Inflammatory macrophage treated with lipopolysaccharide for 1 hour (primary cell): ENCODE measurements at regions not wholly inside any gene's neighbourhood (a gene's known extent, or its start where the extent isn't known, plus 50 kb on each side); places are given as distances from the start of the nearest gene placed in this dataset.
A peak's percentile ranks its signal among the peaks of the same experiment; 100 is the strongest.

Experiments
- DNase-seq, 2 donors: peaks; one replicate each; pipeline ENCODE4 v3.0.0-alpha.2; 2020 to 2022

DNA sequence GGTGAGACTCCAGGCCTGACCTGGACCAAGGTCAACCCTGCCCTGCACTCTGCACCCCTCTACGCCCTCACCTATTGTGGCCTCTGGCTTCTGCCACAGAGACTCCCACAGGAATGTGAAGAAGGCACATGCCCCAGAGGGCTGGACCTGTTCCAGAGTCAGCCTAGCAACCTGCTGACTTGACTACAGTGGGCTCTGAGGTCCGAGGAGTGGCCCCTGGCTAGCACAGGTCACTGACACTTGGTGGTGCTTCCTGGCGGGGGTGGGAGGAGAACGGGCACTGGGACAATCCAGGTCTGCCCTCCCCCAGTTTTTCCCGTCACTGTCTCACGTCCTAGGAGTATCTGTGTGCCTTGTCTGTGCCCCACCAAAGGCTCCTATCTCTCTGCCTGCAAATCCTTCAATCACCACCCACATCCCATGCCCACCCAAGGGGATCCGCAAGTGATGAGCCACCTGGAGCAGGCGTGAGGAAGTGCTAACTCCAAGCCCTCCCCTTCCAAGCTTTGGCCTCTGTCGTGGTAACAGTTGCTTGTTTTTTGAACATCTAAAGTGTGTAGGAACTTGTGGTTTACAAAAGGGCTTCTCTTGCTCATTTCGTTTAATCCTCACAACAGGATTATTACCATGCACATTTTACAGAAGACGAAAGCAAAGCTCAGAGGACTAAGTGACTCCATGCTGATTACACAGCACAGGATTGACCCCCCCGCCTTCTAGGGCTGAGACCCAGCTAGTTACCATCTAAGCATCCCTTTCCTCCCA is 86.2 kb downstream of the MCFD2 start:
- no peak for DNase-seq

DNA sequence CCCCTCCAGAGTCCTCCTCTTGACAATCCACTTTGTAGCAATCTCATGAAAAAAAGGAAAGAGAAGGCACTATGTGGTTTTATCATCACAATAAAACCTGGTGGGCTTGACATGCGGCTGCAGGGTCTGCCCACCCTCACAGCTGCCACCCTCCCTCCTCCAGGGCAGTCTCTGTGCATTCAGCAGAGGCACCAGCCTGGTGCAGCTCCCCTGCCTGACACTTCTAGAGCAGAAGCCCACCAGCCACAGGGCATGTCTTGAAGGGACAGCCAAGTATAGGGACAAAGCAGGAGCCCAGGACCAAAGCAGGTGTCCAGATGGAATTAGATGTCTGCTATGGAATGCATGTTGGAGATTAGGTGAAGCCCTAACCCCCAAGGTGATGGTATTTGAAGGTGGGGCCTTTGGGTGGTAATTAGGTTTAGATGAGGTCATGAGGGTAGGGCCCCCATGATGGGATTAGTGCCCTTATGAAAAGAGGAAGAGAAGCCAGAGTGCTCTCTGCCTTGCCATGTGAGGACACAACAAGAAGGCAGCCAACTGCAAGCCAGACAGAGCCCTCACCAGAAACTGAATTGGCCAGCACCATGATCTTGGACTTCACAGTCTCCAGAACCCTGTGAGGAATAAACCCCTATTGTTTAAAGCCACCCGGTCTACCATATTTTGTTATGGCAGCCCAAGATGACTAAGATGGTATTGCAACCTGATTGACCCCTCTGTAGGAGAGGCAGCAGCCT is 86.9 kb downstream of the MCFD2 start:
- DNase-seq = no peak

- no peak for DNase-seq
These were observed 87.5 kb downstream of the MCFD2 start for GRCh38 chr2:46828135-46828438.

DNA sequence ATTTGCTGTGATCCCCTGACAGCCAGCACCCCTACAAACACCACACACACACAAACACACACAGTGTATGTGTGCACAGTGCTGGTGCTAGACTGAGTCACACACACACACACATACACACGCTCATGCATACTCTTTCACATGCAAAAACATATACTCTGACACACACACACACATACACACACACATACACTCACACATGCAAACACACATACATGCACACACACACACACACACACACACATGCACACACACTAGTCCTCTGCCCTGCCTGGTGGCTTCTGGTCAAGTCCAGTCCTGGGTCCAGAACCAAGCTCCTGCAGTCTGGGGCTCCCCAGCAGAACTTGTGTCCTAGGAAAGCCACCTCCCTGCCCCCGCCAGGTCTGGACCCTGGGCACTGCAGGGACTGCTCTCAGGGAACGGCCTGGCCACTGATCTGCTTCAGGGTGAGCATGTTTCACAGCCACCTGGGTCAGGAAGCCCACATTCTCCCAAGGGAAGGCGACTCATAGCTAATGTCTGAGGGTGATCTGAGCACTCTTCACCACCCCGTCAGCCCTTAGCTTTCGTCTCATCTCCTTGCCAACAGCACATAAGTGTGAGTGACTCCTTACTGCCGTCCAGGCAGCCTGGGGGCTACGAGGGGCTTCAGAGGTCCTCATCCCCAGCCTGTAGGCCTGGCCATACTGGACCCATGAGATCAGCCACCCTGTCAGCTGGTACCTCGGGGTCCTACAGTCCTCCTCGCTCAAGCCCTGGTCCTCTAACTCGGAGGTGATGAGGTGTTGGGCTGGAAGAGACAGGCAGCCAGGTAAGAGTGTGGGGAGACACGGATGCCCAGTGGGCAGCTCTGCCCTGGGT is 88.1 kb downstream of the MCFD2 start:
- no peak for DNase-seq

DNA sequence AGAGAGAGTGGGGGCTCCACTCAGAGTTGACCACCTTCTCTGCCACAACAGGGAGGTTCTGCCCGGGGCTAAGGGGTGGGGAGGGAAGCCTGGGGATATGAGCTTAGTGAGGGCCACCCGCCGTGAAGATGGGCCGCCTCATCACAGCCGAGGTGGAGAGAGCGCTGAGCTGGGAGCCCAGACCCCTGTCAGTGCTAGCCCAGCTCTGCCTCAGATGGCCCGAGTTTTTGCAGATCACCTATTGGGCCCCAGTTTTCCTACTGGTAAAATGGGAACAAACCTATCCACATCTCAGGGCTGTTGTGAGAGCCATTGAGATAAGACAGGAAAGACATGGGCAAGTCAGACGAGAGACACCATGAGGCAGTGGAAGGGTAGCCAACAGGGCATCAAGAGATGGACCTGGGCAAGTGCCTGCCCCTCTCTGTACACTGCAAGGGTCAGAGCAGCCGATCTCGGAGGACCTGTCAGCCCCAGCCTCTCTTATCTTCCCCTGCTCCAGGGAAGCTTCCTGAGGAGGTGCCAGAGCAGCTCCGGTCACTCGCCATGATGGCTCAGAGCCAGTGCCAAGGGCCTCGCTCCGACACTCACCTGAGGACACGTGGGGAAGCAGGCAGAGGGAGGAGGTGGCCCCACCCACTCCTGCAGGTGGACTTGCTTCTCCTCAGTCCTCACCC is 88.9 kb downstream of the MCFD2 start:
- DNase-seq = no peak

DNA sequence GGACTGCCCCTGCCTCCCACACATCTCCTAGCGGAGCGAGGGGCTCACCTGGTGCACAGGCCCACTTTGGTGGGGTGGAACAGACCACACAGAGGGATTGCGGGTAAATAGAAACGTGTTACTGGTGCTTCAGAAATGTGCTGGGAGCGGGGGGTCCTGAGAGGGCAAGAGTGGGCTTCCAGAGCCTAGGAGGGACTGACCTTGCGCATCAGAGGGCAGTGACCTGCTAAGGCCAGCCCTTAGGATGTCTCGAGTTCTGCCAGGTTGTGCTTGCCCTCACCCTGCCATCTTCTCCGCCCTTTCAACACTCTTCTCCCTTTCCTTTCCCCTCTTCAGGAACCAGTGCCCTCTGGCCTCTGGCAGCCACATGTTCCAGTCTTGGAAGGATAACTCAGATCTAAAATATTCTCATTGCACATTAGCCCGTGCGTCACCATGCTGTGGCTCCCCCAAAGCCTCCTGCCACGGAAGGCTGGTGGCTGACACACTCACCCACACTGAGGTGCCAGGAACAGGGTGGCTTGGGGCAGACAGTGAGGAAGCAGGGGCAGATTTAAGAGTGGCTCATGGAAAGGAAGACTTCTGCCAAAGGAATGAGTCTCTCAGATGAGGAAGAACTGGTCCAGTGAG is 89.6 kb downstream of the MCFD2 start:
- no peak for DNase-seq

GRCh38 chr2:46825231-46825938 is 90.2 kb downstream of the MCFD2 start:
- DNase-seq = no peak

GRCh38 chr2:46824611-46825010 is 91.0 kb downstream of the MCFD2 start:
- no peak for DNase-seq

DNA sequence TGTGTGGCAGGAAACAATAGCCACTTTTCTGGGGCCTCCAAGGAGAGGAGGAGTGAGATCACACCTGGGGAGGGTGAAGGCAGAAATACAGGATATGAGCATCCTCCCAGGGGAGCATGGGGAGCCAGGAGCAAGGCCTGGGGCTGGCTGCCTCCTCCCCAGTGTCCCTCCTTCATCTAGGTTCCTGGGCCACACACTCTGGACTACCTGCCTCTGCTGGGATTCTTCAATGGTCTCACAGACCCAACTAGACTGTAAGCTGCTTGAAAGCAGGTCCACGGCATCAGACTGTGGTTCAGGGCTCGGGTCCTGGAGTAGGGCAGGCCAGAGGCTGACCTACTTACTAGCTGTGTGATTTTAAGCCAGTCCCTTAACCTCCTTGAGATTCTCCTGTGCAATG is 94.0 kb downstream of the MCFD2 start:
- DNase-seq = no peak

DNA sequence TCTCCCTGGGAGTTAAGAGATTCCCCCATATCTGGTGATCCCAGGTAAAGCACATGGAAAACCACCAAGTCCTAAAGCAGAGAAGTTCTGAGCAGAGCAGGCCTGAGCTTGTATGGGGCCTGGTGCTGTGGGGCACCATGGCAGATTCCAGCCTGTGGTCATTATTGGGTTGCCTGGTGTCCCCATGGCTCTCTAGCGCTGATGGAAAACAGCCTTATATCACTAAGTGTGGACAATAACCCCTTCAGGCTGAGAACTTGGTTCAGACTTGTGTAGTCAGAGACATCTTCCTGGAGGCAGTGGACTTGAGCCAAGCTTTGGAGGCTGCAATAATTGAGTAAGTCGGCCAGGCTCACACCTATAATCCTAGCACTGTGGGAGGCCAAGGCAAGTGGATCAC is 96.8 kb downstream of the MCFD2 start:
- no peak for DNase-seq

DNA sequence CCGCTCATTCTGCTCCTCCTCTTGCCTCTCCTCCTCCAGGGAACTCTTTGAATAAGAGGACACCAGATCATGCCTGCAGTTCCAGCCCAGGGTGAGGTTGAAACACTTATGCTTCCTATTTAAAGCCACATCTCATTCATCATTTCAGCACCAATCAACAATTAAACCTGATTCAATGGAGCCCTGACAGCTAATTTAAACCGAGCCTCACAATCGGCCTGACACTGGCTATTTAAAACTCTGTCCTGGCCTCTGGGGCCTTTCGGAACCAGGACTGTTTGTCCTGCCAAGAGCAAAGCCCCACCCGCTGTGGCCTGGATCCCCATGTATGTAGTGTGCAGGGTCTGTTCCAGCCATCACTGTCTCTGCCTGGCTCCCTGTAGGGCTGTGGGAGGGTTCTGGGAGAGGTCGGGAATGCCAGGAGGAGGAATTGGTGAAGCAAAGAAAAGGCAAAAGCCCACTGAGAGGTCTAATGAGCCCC is 97.4 kb downstream of the MCFD2 start:
- no peak for DNase-seq

- no peak for DNase-seq
These were observed 98.5 kb downstream of the MCFD2 start for GRCh38 chr2:46816846-46817726.

GRCh38 chr2:46816151-46816845 is 99.3 kb downstream of the MCFD2 start:
- DNase-seq = no peak

DNA sequence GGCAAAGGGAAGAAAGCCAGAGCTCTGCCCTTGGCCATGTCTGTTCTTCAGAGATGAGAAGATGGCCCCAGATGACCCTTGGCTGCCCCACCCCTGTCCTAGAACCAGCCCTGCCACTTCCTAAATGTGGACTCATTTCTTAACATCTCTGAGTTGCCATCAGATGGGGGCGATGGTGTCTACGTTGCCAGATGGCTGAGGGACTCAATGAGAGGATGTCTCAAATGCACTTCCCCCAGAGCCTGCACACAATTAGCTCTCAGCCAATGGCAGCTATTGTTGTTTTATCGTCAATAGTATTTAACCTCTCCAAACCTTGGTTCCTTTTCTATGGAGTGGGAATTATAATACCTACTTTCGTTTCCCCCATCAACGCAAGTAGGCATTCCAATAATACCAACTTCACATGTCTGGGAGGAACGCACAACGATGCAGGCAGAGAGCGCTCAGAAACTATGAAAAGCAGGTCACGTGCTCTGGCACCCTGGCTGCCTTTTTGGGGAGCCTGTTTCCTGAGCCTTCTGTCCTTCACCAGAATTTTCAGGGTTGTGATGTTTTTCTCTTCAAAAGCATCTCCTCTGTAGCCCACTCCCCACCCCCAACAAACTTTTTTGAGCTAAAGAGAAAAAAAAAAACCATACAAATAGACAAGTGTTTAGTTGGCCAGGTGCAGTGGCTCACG is 100.3 kb downstream of the MCFD2 start:
- peak; percentile 30 to 69 for DNase-seq

- peak; percentile 65 to 91 for DNase-seq
These were observed 101.2 kb downstream of the MCFD2 start for GRCh38 chr2:46814160-46814961.

DNA sequence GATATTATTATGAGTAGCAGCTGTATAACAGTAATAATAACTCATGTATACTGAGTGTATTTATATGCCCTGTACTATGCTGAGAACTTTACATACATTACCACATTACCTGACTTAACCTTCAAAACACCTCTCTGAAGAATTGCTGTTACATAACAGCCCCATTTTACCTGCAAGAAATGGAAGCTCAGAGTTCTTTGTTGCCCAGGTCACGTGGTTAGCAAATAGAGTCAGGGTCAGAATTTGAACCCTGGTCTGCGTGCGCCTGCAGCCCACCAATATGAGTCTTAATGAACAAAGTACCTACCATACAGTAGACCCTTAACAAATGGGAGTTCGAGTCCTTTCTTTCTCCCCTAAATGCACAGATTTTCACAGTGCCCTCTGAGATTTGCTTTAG is 101.9 kb downstream of the MCFD2 start:
- DNase-seq = no peak

DNA sequence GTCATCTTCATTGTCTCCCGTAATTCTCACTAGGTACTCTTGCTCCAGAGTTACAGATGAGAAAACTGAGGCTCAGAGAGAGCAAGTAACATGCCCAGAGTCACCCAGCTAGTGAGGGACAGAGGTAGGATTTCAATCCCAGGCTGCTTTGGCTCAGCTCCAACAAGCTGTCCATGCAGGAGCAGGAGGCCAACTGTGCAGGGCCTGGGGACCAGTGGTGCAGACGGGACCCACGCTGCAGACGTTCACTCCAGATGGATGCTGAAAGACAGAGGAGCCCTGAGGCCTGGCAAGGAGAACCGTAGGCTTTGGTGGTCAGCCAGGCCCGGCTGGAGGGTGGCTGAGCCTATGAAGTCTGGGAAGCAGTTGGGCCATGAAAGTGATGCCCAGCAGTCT is 102.6 kb downstream of the MCFD2 start:
- DNase-seq = no peak
